Effector CD4-positive, alpha-beta T cell (primary cell): ENCODE measurements at regions not wholly inside any gene's neighbourhood (a gene's known extent, or its start where the extent isn't known, plus 50 kb on each side); places are given as distances from the start of the nearest gene placed in this dataset.
"Not testable (repeated sequence)": the region's sequence is repeated elsewhere in the genome, so short reads cannot be mapped to it uniquely, and the experiment has no call there.

Source experiments
- DNase-seq: peaks from one replicate; pipeline ENCODE4 v3.0.0-alpha.2; 2020

GRCh38 chr10:118805146-118805545, 50.4 kb upstream of the CACUL1 start:
- DNase-seq: no peak

DNA sequence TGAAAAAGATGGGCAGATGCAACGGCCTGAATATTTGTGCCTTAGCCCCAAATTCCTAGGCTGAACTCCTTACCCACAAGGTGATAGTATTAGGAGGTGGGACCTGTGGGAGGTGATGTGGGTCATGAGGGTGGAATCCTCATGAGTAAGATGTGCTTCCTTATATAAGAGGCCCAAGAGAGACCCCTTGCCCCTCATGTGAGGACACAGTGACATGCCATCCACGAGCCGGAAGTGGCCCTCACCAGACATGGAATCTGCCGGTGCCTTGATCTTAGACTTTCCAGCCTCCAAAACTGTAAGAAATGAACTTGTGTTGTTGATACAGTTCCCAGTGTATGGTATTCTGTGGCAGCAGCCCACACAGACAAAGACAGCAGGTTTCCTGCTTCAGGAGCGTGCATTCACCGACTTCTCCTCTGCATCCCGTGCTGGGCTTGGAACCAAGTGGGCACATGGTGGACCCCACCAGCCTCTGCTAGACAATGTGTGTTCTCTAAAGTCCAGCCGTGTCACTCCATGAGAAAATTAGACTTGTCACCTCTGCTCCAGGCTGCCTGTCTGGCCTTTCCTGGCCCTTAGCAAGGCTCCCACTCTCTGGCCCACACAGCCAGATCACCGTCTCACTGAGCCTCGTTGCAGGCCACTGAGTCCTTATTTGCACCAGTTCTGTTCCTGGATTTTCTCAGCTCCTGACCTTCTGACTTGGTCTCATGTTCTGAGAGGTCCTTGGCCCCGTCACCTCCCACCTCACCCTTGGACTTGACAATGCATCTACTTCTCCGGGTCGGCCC, 52.9 kb upstream of the CACUL1 start:
- DNase-seq: no peak

DNA sequence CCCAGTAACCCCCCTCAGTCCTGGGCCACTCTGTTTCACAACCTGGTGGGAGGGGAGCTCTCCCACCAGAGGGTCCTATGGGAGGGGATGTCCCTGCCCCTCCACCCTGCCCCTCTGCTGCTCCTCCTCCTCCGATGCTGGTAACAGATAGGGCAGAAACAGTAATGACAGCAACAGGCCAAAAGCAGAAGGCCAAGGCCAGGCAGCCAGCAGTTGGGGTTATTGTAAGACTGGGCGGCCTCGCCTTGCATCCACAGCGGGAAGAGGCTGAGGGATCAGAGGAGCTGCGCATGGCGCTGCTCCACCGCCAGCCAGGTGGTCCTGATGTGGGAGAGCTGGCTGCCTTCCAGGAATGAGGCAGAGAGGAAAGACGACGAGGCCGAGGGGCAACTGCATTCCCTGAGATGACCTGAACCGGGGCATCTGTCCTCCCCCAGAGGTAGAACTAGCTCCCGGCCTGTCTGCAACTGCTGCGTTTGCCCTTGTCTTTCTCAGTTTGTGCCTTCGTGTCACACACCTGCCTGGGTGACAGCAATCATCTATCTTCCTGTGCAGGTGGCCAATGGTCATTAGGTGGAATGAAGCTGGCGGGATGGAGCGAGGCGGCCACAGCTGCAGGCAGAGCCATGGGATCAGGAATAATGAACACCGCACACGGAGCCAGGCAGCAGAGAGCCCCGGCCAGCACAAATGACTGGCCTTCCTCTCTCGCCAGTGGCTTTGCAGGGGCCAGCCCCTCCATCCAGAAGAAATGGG, 54.0 kb upstream of the CACUL1 start:
- no peak for DNase-seq

DNA sequence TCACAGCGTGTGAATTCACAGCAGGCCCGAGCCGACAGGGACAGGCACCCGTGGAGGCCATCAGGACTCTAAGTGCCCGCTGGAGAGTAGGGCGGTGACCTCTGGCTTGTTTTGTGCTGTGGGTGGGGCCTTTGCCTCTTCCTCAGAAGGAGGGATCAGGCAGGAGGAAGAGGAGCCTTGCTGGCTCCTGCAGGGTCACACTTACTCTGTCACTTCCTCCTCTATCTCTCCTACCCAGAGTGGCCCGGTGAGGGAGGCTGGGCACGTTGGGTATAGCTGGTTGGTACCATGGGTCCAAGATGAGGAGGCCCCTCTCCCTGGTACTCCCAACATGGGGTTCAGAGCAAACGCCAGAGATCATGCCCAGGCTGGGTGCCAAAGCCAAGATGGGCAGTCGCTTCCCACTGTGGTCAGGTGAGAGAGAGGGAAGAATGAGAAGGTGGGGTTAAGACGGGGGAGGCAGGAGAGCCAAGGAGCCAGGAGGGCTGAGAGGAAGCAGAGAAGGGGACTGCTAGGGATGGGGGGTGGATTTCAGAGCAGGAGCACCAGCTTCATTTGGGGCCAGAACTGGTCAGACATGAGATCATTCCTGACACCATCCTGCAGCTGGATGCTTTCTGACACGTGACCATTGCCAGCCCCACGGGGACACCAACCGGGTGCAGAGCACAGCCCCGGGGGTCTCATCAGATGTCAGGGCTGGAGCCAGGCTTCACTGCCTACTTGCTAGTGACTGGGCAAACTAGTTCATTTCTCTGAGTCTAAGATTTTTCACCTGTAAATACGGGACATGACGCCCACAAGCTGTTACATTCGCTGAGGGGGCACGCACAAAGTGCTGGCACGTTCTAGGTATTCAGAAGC, 54.8 kb upstream of the CACUL1 start:
- no peak for DNase-seq

- no peak for DNase-seq
Measured at GRCh38 chr10:118810796-118811505, 56.2 kb upstream of the CACUL1 start.

- no peak for DNase-seq
Measured at GRCh38 chr10:118811675-118812392, 57.1 kb upstream of the CACUL1 start.

DNA sequence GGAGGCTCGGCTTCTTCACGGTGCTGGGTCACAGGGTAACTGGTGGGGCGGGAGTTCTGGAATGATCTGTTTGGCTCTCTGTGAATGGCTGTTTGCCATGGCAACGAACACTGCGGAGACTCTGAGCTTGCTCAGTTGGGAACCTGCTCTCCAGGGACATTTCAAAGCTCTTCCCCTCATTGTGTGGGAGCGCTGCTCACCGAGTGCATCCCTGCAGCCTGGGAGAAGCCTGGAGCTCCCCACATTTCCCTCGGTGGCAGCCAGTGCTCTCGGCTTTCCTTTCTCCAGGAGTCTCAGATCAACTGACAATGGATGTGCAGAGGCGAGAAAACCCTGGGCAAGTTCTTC, 57.6 kb upstream of the CACUL1 start:
- DNase-seq: no peak

GRCh38 chr10:118813001-118813400, 58.2 kb upstream of the CACUL1 start:
- not testable (repeated sequence) for DNase-seq

DNA sequence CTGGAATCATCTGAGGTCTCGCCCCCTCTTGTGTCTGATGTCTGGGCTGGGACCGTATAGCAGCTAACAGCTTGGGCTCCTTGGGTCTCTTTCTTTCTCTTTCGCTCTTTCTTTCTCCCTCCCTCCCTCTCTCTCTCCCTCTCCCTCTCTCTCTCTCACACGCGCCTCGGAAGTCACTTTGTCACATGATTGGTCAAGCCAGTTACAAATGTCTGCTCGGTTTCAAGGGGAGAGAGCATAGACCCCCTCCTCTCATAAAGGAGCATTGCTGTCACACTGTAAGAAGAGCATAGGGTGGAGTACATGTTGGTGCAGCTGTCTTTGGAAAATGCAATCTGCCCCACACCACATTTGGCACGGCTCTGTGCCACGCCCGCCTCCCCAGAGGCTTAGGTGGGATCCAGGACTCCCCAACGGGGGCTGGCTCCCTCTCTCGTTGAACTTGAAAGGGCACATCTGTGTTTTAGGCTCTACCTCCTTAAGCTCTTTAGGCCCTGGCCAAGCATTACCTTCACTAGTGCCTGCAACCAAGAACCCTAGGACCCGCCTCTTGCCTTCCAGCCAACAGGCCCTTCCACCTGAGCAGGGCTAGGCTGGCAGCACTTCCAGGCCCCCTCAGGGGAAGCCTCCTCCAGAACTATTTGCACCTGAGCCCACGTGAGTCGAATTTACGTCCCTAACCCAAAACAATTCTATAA, 61.9 kb upstream of the CACUL1 start:
- DNase-seq: no peak

- DNase-seq: no peak
Measured at GRCh38 chr10:118817328-118818068, 62.7 kb upstream of the CACUL1 start.

- DNase-seq: no peak
Measured at GRCh38 chr10:118818621-118819221, 64.0 kb upstream of the CACUL1 start.

DNA sequence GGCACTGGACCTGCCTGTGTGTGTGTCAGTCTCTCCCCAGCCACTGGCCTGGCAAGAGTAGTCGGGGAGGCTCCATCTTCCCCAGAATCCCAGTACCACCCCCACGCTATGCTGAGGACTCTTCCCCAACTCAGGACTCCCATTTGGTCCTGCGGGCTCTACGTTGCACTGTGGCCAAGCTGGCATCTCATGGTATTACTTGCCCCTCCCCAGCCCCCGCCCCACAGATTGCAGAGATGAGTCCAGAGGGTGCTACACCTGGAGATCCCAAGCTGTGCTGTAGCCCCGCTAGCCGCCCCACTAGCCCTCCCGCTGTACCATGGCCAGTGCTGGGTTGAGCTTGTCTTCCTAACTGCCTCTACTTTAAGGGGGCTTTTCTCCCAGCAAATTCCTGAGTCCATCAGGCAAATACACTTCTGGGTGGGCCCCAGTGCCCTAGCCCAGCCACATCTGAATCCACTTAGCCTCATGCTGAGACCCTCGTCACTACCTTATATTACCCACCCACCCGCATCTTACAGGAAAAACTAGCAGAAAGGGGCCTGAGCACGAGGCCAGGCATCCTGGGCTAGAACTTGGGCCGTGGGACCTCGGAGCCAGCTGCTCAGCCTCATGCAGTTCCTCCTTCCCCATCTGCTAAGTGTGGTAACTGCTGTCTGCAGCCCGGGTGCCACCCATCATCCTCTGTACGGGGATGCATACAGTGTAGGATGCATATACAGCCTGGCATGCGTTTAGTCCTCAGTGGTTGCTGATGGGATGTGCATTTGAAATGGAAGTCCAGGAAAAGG, 65.8 kb upstream of the CACUL1 start:
- no peak for DNase-seq

- no peak for DNase-seq
Measured at GRCh38 chr10:118823256-118823907, 68.6 kb upstream of the CACUL1 start.

DNA sequence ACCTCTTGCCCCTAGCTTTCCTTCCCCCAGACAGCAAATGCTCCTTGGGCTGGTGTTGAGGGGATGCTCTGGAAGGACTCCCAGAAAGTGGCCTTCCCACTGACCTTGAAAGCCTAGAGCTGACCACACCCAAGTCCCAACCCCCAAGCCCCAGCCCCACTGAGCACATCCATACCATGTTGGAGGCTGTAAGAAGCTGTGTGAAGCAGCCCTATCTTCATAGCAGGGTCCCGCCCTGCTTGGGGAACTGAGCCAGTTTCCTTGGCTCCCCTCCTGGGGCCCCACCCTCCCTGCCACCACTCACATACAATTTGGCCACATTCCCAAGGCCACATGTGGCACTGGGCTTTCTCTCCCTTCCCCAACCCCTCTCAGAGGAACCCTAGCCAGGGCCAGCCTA, 72.3 kb upstream of the CACUL1 start:
- DNase-seq: no peak

- DNase-seq: no peak
Measured at GRCh38 chr10:118827466-118828155, 72.8 kb upstream of the CACUL1 start.

DNA sequence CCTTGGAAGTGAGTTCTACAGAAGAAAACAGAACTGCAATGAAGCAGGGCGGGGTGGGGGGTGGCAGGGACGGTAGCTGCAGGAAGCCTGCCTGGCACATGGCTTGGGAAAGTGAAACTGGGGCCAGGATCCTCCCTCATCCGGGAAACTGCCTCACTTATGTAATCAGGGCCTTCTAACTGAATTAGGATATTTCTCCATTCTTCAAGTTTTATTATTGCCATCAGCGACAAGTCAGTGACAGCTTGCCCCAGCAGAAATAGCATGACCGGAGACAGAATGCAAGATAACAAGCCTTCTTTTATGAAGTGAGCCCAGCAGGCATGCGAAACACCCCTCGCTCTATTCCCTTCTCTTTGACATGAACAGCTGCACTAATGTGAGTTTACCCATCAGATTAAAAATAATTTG, 77.5 kb upstream of the CACUL1 start:
- DNase-seq: no peak

- DNase-seq: not testable (repeated sequence)
Measured at GRCh38 chr10:118834370-118834769, 79.6 kb upstream of the CACUL1 start.

DNA sequence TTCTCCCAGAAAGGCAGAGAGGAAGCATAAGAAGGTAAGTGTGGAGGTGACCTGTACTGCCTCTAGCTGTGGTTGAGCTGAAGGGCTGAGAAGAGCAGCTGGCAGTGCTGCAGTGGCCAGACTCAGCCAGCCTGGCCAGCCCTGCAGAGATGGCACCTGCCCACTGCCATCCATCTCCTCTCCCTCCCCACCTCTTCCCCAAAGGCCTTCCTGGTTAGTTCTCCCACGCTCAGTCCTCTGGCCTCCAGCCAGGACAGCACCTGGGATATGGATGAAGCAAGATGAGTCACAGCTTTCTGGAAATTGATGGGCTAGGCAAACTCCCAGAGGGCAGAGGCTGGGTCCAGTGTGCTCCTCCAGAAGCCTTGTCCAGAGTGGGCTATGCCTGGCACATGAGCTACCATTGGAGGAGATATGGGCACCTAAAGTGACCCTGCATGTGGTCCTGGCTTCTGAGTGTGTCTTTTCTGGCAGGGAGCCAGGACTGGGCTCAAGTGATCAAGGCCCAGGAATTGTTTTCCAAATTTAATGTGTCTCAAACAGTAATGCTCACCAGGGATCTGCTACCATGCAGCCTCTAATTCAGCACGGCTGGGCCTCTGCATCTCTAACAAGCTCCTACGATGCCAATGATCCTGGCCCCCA, 81.0 kb upstream of the CACUL1 start:
- no peak for DNase-seq
